Activated naive CD8-positive, alpha-beta T cell (primary cell): ENCODE measurements at regions not wholly inside any gene's neighbourhood (a gene's known extent, or its start where the extent isn't known, plus 50 kb on each side); places are given as distances from the start of the nearest gene placed in this dataset.

Experiments used
- H3K27ac Mint-ChIP-seq: one replicate; pipeline ENCODE4 v1.8.0; 2021; ENCODE audit warnings: mixed read lengths
- H3K27me3 Mint-ChIP-seq: one replicate; pipeline ENCODE4 v1.8.0; 2021; ENCODE audit warnings: mixed read lengths
- H3K36me3 Mint-ChIP-seq: one replicate; pipeline ENCODE4 v1.8.0; 2021; ENCODE audit warnings: mixed read lengths
- H3K4me1 Mint-ChIP-seq: one replicate; pipeline ENCODE4 v1.8.0; 2021; ENCODE audit warnings: low read depth, mixed read lengths
- H3K4me3 Mint-ChIP-seq: one replicate; pipeline ENCODE4 v1.8.0; 2021; ENCODE audit warnings: mild to moderate bottlenecking, mixed read lengths
- H3K9me3 Mint-ChIP-seq: one replicate; pipeline ENCODE4 v1.8.0; 2021; ENCODE audit warnings: low read depth, mixed read lengths

DNA sequence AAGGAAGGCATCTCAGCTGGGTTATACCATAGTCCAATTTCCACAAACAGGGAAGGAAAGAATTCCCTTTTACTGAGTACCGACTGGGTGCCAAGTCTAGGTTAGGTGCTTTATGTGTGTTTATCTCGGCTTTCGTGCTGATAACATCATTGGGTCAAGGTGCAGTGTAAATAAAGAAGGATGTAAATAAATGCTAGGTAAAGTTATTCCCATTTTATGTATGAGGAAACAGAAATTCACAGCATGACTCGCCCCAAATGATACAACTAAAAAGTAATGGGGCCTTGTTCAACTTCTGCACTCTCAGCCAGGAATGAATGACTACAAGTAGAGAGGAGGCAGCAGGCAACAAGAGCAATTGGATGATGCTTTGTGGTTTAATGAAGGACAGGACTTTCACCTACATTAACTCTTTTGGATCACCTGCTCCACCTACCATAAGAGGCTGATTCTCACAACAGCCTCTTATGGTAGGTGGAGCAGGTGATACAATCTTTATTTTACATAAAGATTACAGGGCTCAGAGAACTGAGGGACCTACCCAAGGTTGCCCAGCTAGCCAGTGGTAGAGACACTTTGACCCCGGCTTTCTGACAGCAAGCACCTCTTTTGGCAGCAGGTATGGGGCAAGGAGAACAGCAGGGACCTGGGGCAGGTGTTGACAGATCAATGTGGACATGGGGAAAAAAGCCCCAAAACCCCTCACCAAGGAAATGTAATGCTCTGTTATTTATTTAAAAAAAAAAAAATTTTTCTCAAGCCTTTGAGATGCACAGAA, 213.4 kb upstream of the NUDT4 start:
- H3K4me1 Mint-ChIP-seq: peaks cover 8% of the 10 kb centered on the region
- H3K9me3 Mint-ChIP-seq: peaks cover 4% of the 10 kb centered on the region
- peaks cover 1% of the 10 kb centered on the region for H3K27me3 Mint-ChIP-seq
- H3K36me3 Mint-ChIP-seq: no peaks in the 10 kb centered on the region
- H3K27ac Mint-ChIP-seq: no peak overlapping the region
- no peak overlapping the region for H3K4me3 Mint-ChIP-seq

DNA sequence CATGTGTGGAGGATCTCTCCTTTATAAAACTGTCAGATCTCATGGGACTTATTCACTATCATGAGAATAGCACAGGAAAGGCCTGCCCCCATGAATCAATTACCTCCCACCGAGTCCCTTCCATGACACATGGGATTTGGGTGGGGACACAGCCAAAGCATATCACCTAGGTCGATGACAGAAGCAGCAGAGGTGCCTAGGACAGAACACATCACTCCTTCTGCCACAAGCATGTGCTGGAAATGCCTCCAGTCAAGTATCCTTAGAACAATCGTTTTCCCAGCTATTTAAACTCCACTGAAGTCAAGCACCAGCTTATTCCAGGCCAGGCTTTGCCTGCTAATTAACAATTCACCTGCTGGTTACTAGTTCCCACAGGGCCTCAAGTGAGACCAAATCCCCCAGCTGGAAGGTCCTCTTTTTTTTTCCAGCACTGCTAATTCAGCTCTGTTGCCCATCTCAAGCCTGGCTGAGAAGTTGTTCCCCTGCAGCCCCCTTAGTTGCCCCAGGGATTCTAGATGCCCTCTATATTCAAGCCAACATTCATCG, 212.3 kb upstream of the NUDT4 start:
- Mint-ChIP-seq H3K9me3 (no peaks in the 10 kb centered on the region), H3K27me3 (peaks cover 1% of the 10 kb centered on the region), H3K27ac (no peak overlapping the region), H3K4me1 (peaks cover 8% of the 10 kb centered on the region), H3K4me3 (no peak overlapping the region), H3K36me3 (no peaks in the 10 kb centered on the region)

DNA sequence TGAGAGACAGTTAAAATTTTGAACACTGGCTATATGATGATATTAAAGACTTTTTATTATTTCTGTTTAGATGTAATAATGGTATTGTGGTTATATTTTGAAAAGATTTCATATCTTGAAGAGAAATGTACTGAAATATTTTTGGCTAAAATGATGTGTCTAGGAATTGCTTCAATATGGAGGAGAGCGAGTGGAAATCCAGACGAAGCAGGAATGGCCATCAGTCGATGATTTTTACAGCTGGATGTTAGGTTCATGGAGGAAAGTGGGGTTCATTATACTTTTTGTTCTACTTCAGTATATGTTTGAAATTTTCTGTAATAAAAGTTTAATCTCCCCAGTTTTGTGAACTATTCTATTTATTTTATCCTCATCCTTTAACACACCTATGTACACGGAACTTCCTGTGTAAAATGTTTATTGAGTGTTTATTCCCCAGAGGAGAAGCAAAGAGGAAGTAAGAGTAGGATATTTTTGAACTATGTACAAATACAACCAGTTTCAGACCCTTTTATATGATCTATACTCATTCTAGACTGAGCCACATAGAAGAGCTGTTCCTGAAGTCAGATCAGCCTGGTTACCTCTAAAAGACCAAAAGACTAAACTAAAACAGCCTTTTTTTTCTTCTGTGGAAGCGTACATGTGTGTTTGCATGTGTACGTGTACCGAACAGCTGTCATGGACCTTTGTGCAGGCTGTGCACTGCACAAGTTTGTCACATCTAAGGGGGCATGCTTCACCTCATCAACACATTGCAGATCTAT, 211.0 kb upstream of the NUDT4 start:
- Mint-ChIP-seq H3K27me3 (peaks cover 1% of the 10 kb centered on the region), H3K4me3 (no peak overlapping the region), H3K9me3 (no peaks in the 10 kb centered on the region), H3K4me1 (peaks cover 8% of the 10 kb centered on the region), H3K27ac (no peak overlapping the region), H3K36me3 (no peaks in the 10 kb centered on the region)

DNA sequence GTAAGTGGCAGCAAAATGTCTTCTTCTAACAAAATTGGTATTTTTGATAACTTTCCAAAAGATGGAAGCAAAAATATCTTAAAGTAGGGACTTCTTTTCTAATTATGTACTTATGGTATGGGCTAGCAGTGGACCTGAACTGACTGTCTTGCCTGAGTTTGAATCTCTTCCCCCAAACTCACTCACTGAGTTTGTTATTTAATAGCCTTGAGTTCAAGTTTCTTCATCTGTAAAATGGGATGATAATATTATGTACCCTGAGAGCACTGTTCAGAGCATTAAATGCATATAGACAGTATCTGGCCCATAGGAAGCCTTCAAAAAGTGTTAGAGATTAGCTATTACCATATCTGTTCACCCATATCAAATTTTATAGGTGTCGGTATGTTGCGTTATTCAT, 210.4 kb upstream of the NUDT4 start:
- no peaks in the 10 kb centered on the region for H3K36me3 Mint-ChIP-seq
- no peak overlapping the region for H3K4me3 Mint-ChIP-seq
- H3K9me3 Mint-ChIP-seq: no peaks in the 10 kb centered on the region
- peaks cover 8% of the 10 kb centered on the region for H3K4me1 Mint-ChIP-seq
- H3K27ac Mint-ChIP-seq: no peak overlapping the region
- peaks cover 1% of the 10 kb centered on the region for H3K27me3 Mint-ChIP-seq

DNA sequence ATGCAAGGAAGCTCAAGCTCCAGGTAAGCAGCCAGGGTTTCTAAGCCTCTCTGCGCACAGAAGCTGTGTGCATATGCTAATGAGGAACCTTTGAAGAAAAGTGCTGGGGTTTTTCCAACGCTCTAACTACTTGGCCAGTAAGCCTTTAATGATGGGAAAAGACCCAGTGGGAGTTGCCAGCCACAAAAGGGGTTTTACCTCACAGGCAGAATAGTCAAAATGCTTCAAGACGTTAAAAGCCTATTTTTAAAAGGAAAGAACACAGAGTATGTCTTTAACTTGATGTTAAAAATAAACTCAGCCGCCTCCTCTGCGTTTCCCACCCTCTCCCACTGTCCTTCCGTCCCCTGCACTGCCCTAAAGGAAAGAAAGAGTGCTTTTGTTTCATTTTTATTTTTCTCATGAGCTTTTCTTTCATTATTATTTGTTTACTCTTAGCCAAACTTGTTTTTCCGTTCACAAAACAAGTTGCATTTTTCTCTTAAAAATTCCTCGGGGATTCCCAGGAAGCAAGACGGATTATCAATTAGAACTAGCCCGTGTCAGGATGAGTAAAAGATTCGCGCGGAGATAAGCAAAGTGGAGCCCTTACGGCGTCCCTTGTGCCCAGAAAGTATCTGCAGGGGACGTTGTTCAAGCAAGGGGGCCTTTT, 209.8 kb upstream of the NUDT4 start:
- Mint-ChIP-seq H3K27ac (no peak overlapping the region), H3K4me3 (no peak overlapping the region), H3K36me3 (no peaks in the 10 kb centered on the region), H3K9me3 (no peaks in the 10 kb centered on the region), H3K27me3 (peaks cover 1% of the 10 kb centered on the region), H3K4me1 (peaks cover 8% of the 10 kb centered on the region)

DNA sequence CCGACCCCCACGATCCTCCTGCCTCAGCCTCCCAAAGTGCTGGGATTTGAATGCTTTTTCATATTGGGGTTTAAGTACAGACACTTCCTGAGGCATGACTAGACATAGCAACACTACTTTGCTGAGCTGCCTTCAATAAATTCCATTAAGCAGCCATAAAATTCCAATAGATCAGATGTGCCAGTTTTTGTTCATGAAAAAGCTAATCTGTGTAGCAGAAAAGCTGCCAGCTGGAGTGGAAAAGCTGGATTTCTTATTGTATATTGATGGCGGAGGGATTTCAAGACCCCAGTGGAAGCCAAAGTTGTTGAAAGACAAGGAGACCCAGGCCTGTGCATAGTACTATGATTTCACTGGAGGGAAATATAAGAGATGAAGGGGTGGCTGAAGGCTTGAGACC, 209.0 kb upstream of the NUDT4 start:
- H3K4me3 Mint-ChIP-seq: no peak overlapping the region
- H3K36me3 Mint-ChIP-seq: no peaks in the 10 kb centered on the region
- H3K9me3 Mint-ChIP-seq: no peaks in the 10 kb centered on the region
- peaks cover 8% of the 10 kb centered on the region for H3K4me1 Mint-ChIP-seq
- H3K27me3 Mint-ChIP-seq: peaks cover 1% of the 10 kb centered on the region
- no peak overlapping the region for H3K27ac Mint-ChIP-seq

DNA sequence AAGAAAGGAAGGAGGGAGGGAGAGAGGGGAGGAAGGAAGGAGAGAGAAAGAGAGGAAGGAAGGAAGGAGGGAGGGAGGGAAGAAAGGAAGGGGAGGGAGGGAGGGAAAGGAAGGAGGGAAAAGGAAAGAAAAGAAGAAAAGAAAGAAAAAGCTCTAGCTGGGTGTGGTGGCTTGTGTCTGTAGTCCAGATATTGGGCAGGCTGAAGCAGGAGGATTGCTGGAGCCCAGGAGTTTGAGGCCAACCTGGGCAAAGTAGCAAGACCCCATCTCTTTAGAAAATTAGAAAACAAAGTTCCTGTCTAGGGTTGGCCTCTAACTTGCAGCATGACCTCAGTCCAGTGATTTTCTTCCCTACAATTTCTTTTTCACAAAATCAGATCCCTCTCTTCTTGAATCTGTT, 208.2 kb upstream of the NUDT4 start:
- no peaks in the 10 kb centered on the region for H3K9me3 Mint-ChIP-seq
- peaks cover 1% of the 10 kb centered on the region for H3K27me3 Mint-ChIP-seq
- peaks cover 8% of the 10 kb centered on the region for H3K4me1 Mint-ChIP-seq
- no peak overlapping the region for H3K27ac Mint-ChIP-seq
- H3K4me3 Mint-ChIP-seq: no peak overlapping the region
- no peaks in the 10 kb centered on the region for H3K36me3 Mint-ChIP-seq

DNA sequence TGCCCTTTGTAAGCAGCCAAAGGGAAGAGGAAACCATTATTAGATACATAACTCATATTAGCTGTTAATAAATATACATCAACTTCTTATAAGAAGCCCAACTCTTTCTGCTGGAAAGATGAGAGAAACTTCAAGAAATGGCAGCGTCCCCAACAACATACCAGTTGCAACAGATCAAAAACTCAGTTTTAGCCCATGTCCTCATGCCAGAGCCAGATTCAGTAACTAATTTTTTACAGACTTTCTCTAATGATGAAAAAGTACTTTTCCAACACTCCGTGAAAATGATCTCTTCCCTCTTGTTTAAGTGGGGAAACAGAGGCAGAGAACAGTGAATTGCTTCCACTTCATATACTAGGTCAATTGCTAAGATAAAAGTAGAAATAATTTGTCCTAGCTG, 206.8 kb upstream of the NUDT4 start:
- Mint-ChIP-seq H3K36me3 (no peaks in the 10 kb centered on the region), H3K4me3 (no peak overlapping the region), H3K9me3 (no peaks in the 10 kb centered on the region), H3K27ac (no peak overlapping the region), H3K27me3 (peaks cover 1% of the 10 kb centered on the region), H3K4me1 (peaks cover 8% of the 10 kb centered on the region)

DNA sequence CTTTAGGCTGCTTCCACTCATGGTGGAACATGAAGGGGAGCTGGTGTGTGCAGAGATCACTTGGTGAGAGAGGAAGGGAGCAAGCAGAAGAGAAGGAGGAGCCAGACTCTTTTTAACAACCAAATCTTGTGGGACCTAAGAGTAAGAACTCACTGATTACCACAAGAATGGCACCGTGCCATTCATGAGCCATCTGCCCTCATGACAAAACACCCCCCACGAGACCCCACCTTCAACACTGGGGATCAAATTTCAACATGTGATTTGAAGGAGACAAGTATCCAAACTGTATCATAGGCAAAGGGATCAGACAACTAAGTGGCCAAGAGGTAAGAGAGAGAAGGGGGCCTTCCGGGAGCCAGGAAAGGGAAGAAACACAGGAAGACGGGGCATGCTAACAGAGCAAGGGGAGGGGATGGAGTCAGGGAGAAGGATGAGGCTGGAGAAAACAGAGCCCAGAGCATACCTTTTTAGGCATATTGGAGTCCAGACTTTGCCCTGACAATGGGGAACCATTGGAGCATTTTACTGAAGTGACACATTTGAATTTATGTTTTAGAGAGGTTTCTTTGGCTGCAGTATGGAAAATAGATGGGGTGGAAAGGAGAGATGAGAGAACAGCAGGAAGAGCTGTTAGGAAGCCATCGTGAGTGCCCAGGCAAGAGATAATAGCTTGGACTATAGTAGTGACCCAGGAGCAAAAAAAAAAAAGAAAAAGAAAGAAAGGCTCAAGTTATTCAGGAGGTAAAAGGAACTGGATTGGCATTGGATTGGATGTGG, 204.4 kb upstream of the NUDT4 start:
- H3K36me3 Mint-ChIP-seq: no peaks in the 10 kb centered on the region
- H3K27me3 Mint-ChIP-seq: no peaks in the 10 kb centered on the region
- H3K4me3 Mint-ChIP-seq: no peak overlapping the region
- no peaks in the 10 kb centered on the region for H3K9me3 Mint-ChIP-seq
- H3K4me1 Mint-ChIP-seq: no peaks in the 10 kb centered on the region
- H3K27ac Mint-ChIP-seq: no peak overlapping the region

DNA sequence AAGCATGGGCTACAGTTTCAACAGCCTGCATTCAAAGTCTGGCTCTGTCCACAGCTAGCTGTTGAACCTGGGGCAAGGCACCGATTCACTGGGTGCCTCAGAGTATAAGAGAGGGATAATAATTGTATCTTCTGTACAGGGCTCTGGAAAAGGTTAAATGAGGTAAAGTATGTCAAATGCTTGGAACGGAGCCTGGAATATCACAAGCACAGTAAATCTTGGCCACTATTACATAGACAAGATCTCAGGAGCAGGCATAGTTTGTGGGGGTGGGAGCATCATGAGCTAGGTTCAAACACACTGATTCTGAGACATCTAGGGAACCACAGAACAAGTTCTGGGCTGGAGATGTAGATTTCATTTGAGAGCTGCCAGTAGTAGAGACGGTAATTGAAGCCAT, 203.7 kb upstream of the NUDT4 start:
- no peaks in the 10 kb centered on the region for H3K27me3 Mint-ChIP-seq
- no peaks in the 10 kb centered on the region for H3K36me3 Mint-ChIP-seq
- no peaks in the 10 kb centered on the region for H3K4me1 Mint-ChIP-seq
- H3K9me3 Mint-ChIP-seq: no peaks in the 10 kb centered on the region
- H3K4me3 Mint-ChIP-seq: no peak overlapping the region
- H3K27ac Mint-ChIP-seq: no peak overlapping the region

DNA sequence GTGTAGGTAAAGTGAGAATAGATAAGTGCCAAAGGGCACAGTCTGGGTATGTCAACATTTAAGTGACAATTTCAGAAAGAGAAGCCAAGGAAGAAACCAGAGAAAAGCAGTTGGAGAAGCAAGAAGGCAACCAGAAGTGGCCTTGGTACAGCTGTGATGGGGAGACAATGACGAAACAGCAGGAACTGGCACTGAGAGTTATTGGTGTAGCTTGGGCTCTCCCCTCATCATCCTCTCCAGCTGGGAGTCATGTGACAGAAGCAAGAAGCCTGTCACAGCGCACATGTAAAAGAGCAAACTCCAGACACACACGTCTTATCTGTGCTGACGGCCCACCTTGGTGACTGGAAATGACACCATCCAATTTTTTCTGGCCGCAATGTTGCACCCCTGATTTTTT, 203.3 kb upstream of the NUDT4 start:
- no peaks in the 10 kb centered on the region for H3K9me3 Mint-ChIP-seq
- no peak overlapping the region for H3K27ac Mint-ChIP-seq
- no peaks in the 10 kb centered on the region for H3K27me3 Mint-ChIP-seq
- no peaks in the 10 kb centered on the region for H3K4me1 Mint-ChIP-seq
- no peaks in the 10 kb centered on the region for H3K36me3 Mint-ChIP-seq
- no peak overlapping the region for H3K4me3 Mint-ChIP-seq

DNA sequence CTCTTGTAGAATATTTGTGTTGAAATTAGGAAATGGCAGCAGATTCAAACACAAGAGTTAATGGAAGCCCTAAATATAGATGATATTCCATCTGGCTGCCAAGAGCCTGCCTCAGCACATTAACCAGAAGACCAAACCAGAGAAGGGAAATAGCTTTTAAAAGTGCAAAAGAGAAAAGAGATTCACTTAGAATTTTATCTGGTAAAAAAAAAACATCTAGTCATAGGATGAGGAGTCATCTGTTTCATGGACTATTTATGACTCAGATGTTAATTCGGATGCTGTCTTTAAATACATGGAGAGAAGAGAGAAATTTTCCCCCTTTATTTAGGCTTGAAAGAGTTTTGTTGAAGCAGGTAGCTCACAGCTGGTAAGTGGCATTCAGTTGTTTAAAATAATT, 201.6 kb upstream of the NUDT4 start:
- Mint-ChIP-seq H3K27ac (no peak overlapping the region), H3K36me3 (no peaks in the 10 kb centered on the region), H3K4me1 (peaks cover 2% of the 10 kb centered on the region), H3K9me3 (no peaks in the 10 kb centered on the region), H3K27me3 (no peaks in the 10 kb centered on the region), H3K4me3 (no peak overlapping the region)

DNA sequence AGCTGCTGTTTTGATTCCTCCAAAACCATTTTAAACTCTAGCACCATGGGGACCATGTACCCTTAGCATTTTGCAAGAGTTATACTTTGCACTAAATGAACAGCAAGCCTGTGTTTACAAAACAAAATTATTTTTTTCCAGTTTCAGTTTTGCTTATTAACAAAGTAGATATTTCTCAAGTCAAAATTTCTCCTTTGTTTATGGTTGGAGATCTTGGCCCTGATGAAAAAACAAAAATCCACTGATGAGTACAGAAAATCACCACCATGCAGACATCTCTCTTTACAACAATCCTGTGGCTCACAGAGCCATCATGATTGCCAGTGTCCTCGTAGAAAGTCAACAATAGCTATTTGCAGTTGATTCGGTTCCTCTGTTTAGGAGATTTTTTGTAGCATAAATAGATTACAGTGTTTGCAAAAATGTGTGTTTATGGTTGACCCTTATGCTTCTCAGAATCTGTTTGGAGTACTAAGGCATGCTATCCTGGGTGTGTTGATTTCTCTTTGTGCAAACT, 201.1 kb upstream of the NUDT4 start:
- Mint-ChIP-seq H3K4me3 (no peak overlapping the region), H3K27me3 (no peaks in the 10 kb centered on the region), H3K36me3 (no peaks in the 10 kb centered on the region), H3K4me1 (peaks cover 2% of the 10 kb centered on the region), H3K27ac (no peak overlapping the region), H3K9me3 (no peaks in the 10 kb centered on the region)
